HEK293 (cell line): ENCODE measurements at regions not wholly inside any gene's neighbourhood (a gene's known extent, or its start where the extent isn't known, plus 50 kb on each side); places are given as distances from the start of the nearest gene placed in this dataset.

ENCODE experiments used
- CTCF ChIA-PET: fragments of 350-600 bp; formaldehyde crosslinking; extraction: SDS; loops from one replicate; lab custom pipeline; 2021; ENCODE audit warnings: antibody characterized with exemption; lab: Yijun Ruan, JAX
- POLR2A ChIA-PET: fragments of 300-600 bp; formaldehyde crosslinking; extraction: SDS; loops from one replicate; lab custom pipeline; 2020; ENCODE audit warnings: antibody characterized with exemption, inconsistent platforms; lab: Yijun Ruan, JAX
- H3K27ac ChIP-seq: fragments of 200-500 bp; sonication (Bioruptor generic); 2 replicates; pipeline ENCODE4 v1.5.1; 2014; ENCODE audit warnings: low read depth, low read length, control low read depth, inconsistent platforms; ENCODE audit errors: extremely low read depth
- H3K36me3 ChIP-seq, 2 experiments: fragments of 200-500 bp in 1 of 2; sonication (Bioruptor generic) in 1 of 2; 1 replicate in 1 of 2; 2 replicates in 1 of 2; pipeline ENCODE4 v1.5.1; 2014 to 2017; ENCODE audit warnings: inconsistent platforms in 2 of 2, low read length in 2 of 2; ENCODE audit not compliant: control insufficient read depth in 2 of 2, insufficient read depth in 1 of 2
- H3K4me1 ChIP-seq: fragments of 200-500 bp; sonication (Bioruptor generic); 2 replicates; pipeline ENCODE4 v1.5.1; 2014; ENCODE audit warnings: mild to moderate bottlenecking, low read length, inconsistent platforms; ENCODE audit not compliant: control insufficient read depth, insufficient read depth
- H3K4me3 ChIP-seq: 2 replicates; pipeline ENCODE4 v1.5.1; 2011; ENCODE audit warnings: low read depth, mild to moderate bottlenecking, control low read depth, low read length, moderate library complexity
- H3K9me3 ChIP-seq: fragments of 200-500 bp; sonication (Bioruptor generic); 2 replicates; pipeline ENCODE4 v1.5.1; 2014; ENCODE audit warnings: low read depth, low read length, inconsistent platforms; ENCODE audit not compliant: control insufficient read depth, insufficient read depth
- GLIS1 ChIP-seq: fragments of 450-650 bp; formaldehyde crosslinking; IDR thresholded peaks from 2 replicates; pipeline ENCODE4 v1.5.1; 2016; ENCODE audit warnings: missing biosample characterization, missing genetic modification characterization
- SP2 ChIP-seq: fragments of 450-650 bp; formaldehyde crosslinking; IDR thresholded peaks from 2 replicates; pipeline ENCODE4 v1.5.1; 2016; ENCODE audit warnings: missing biosample characterization, missing genetic modification characterization
- ZNF16 ChIP-seq: fragments of 450-650 bp; formaldehyde crosslinking; IDR thresholded peaks from 2 replicates; pipeline ENCODE4 v1.5.1; 2016; ENCODE audit warnings: low read depth, missing biosample characterization, missing genetic modification characterization
- ZNF37A ChIP-seq: fragments of 450-650 bp; IDR thresholded peaks from 2 replicates; pipeline ENCODE4 v1.5.1; 2018; ENCODE audit warnings: missing biosample characterization, missing genetic modification characterization
- ZNF391 ChIP-seq: fragments of 450-650 bp; formaldehyde crosslinking; IDR thresholded peaks from 2 replicates; pipeline ENCODE4 v1.5.1; 2016; ENCODE audit warnings: low read depth, missing biosample characterization, missing genetic modification characterization, borderline replicate concordance
- TF ChIP-seq, protein P1 (sequence below): fragments of 450-650 bp; formaldehyde crosslinking; IDR thresholded peaks from 2 replicates; pipeline ENCODE4 v1.5.1; 2016; ENCODE audit warnings: missing biosample characterization, missing genetic modification characterization
- TF ChIP-seq, protein P2 (sequence below): fragments of 450-650 bp; formaldehyde crosslinking; IDR thresholded peaks from 2 replicates; pipeline ENCODE4 v1.5.1; 2016; ENCODE audit warnings: missing biosample characterization, missing genetic modification characterization, borderline replicate concordance
- TF ChIP-seq, protein P3 (sequence below): fragments of 450-650 bp; formaldehyde crosslinking; IDR thresholded peaks from 2 replicates; pipeline ENCODE4 v1.5.1; 2016; ENCODE audit warnings: missing biosample characterization, missing genetic modification characterization, borderline replicate concordance
- TF ChIP-seq, protein P4 (sequence below): fragments of 450-650 bp; formaldehyde crosslinking; IDR thresholded peaks from 2 replicates; pipeline ENCODE4 v1.5.1; 2017; ENCODE audit warnings: missing biosample characterization, missing genetic modification characterization

DNA sequence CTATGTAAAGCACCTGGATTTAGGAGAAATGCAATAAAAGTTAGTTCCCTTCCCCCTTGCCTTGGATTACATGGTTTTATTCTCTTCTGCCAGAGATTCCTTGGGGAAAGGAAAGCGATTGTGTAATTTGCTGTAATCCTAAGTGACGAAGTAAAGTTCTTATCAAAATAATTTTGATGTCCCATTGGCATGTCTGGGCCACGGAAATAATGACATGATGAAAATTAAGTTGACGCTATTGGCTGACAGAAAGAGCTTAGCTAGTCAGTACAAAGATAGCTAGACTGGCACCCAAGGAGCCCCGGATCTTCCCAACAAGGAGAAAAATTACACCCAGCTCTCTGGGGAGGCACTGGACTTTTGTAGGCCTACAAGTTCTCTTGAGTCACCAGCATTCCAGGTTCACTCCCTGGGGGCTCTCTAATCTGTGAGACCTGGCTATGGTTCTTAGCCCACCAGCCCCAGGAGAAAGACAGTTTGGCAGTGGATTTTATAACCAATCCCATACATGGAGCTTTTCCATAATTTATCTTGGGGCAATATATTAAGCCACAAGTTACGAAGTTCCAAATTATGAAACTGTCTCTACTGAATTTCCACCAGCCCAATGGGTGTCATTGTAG, 59.9 kb downstream of the FOXA2 start (continued):
- TF ChIP-seq GLIS1 (tag by site-specific recombination) (no peak), ZNF37A (tag by site-specific recombination) (no peak), ZNF391 (tag by site-specific recombination) (no peak)
- TF ChIP-seq, protein P1, sequence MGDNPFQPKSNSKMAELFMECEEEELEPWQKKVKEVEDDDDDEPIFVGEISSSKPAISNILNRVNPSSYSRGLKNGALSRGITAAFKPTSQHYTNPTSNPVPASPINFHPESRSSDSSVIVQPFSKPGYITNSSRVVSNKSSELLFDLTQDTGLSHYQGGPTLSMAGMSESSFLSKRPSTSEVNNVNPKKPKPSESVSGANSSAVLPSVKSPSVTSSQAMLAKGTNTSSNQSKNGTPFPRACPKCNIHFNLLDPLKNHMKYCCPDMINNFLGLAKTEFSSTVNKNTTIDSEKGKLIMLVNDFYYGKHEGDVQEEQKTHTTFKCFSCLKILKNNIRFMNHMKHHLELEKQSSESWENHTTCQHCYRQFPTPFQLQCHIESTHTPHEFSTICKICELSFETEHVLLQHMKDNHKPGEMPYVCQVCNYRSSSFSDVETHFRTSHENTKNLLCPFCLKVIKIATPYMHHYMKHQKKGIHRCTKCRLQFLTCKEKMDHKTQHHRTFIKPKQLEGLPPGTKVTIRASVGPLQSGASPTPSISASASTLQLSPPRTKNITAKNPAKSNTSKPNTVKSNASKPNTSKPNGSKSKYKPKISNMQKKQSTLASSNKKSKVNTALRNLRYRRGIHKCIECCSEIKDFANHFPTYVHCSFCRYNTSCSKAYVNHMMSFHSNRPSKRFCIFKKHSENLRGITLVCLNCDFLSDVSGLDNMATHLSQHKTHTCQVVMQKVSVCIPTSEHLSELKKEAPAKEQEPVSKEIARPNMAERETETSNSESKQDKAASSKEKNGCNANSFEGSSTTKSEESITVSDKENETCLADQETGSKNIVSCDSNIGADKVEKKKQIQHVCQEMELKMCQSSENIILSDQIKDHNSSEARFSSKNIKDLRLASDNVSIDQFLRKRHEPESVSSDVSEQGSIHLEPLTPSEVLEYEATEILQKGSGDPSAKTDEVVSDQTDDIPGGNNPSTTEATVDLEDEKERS: no peak
- TF ChIP-seq, protein P2, sequence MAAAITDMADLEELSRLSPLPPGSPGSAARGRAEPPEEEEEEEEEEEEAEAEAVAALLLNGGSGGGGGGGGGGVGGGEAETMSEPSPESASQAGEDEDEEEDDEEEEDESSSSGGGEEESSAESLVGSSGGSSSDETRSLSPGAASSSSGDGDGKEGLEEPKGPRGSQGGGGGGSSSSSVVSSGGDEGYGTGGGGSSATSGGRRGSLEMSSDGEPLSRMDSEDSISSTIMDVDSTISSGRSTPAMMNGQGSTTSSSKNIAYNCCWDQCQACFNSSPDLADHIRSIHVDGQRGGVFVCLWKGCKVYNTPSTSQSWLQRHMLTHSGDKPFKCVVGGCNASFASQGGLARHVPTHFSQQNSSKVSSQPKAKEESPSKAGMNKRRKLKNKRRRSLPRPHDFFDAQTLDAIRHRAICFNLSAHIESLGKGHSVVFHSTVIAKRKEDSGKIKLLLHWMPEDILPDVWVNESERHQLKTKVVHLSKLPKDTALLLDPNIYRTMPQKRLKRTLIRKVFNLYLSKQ (tag by site-specific recombination): no peak
- TF ChIP-seq, protein P3, sequence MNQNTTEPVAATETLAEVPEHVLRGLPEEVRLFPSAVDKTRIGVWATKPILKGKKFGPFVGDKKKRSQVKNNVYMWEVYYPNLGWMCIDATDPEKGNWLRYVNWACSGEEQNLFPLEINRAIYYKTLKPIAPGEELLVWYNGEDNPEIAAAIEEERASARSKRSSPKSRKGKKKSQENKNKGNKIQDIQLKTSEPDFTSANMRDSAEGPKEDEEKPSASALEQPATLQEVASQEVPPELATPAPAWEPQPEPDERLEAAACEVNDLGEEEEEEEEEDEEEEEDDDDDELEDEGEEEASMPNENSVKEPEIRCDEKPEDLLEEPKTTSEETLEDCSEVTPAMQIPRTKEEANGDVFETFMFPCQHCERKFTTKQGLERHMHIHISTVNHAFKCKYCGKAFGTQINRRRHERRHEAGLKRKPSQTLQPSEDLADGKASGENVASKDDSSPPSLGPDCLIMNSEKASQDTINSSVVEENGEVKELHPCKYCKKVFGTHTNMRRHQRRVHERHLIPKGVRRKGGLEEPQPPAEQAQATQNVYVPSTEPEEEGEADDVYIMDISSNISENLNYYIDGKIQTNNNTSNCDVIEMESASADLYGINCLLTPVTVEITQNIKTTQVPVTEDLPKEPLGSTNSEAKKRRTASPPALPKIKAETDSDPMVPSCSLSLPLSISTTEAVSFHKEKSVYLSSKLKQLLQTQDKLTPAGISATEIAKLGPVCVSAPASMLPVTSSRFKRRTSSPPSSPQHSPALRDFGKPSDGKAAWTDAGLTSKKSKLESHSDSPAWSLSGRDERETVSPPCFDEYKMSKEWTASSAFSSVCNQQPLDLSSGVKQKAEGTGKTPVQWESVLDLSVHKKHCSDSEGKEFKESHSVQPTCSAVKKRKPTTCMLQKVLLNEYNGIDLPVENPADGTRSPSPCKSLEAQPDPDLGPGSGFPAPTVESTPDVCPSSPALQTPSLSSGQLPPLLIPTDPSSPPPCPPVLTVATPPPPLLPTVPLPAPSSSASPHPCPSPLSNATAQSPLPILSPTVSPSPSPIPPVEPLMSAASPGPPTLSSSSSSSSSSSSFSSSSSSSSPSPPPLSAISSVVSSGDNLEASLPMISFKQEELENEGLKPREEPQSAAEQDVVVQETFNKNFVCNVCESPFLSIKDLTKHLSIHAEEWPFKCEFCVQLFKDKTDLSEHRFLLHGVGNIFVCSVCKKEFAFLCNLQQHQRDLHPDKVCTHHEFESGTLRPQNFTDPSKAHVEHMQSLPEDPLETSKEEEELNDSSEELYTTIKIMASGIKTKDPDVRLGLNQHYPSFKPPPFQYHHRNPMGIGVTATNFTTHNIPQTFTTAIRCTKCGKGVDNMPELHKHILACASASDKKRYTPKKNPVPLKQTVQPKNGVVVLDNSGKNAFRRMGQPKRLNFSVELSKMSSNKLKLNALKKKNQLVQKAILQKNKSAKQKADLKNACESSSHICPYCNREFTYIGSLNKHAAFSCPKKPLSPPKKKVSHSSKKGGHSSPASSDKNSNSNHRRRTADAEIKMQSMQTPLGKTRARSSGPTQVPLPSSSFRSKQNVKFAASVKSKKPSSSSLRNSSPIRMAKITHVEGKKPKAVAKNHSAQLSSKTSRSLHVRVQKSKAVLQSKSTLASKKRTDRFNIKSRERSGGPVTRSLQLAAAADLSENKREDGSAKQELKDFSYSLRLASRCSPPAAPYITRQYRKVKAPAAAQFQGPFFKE (tag by site-specific recombination): no peak
- TF ChIP-seq, protein P4, sequence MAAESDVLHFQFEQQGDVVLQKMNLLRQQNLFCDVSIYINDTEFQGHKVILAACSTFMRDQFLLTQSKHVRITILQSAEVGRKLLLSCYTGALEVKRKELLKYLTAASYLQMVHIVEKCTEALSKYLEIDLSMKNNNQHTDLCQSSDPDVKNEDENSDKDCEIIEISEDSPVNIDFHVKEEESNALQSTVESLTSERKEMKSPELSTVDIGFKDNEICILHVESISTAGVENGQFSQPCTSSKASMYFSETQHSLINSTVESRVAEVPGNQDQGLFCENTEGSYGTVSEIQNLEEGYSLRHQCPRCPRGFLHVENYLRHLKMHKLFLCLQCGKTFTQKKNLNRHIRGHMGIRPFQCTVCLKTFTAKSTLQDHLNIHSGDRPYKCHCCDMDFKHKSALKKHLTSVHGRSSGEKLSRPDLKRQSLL (tag by site-specific recombination): no peak

DNA sequence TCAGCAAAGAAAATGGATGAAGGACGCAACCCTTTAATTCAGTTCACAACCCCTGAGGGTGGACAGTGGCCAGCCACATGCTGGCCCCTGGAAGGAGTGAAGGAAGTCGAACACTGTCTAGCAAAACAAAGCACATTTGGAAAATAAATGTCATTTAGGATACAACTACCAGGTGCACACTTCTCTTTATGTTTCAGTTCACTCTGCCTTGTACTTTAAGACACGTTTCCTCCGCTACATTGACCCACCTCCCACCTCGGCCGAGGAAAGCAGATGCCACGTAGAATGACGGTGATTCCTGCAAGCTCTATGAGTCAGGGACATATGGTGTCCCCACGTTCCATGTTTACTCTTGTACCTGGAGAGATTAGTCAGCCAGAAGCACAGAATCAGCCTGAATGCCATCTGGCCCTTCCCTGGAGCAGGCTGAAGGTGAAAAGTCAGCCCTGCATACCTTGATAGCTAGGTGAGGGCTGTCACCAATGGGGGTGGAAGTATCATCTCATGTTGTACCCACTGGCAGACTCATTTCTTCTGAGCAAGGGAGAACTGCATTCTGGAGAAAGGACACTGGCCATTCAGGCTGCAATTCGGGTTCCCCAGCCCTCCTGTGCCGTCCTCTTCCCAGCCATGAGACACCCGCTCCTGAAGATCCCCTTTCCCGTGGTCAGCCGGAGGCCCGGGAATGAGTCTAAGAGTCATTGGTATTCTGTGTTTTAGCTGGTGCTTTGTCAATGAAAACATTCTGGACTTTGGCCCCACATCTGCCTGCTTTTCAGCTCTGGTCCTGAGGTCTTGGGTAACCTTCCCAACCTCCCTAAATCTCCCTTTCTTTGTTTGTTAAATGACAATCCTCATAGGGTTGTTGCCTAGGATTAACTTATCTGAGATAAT, 60.6 kb downstream of the FOXA2 start:
- H3K27ac ChIP-seq: no peak overlapping the region
- H3K9me3 ChIP-seq: no peaks in the 10 kb centered on the region
- no peaks in the 10 kb centered on the region for H3K36me3 ChIP-seq
- CTCF ChIA-PET: no interaction called here
- POLR2A ChIA-PET: no interaction called here
- H3K4me1 ChIP-seq: no peaks in the 10 kb centered on the region
- no peak overlapping the region for H3K4me3 ChIP-seq
- TF ChIP-seq ZNF16: no peak
- no peak for TF ChIP-seq SP2 (tag by site-specific recombination)
